Fibroblast of lung (primary cell): ENCODE measurements at regions not wholly inside any gene's neighbourhood (a gene's known extent, or its start where the extent isn't known, plus 50 kb on each side); places are given as distances from the start of the nearest gene placed in this dataset.

ENCODE experiments used
- CTCF ChIP-seq, 2 donors: IDR thresholded peaks in 1 of 2; conservative IDR thresholded peaks in 1 of 2; 1 replicate in 1 of 2; 2 replicates in 1 of 2; pipeline ENCODE4 v1.5.1; 2011 to 2012; ENCODE audit warnings: low read length in 2 of 2, control low read depth in 1 of 2, inconsistent platforms in 1 of 2, low read depth in 1 of 2, mild to moderate bottlenecking in 1 of 2
- EZH2 ChIP-seq: IDR thresholded peaks from 2 replicates; pipeline ENCODE4 v1.5.1; 2012; ENCODE audit warnings: low read length, control low read depth, mild to moderate bottlenecking; ENCODE audit errors: missing control alignments

- TF ChIP-seq CTCF (conservative IDR thresholded peaks at IDR 0.05 in 1 of 2, IDR thresholded peaks at IDR 0.05 in 1 of 2; ENCODE audit: low read depth in 1 of 2, low read length in 2 of 2) (no peak), EZH2 (no peak)
Measured at GRCh38 chr13:90769387-90769786, 578.1 kb upstream of the MIR17HG start.
